DND-41 (cell line): ENCODE measurements at regions not wholly inside any gene's neighbourhood (a gene's known extent, or its start where the extent isn't known, plus 50 kb on each side); places are given as distances from the start of the nearest gene placed in this dataset.
"Not testable (repeated sequence)": the region's sequence is repeated elsewhere in the genome, so short reads cannot be mapped to it uniquely, and the experiment has no call there.

ENCODE experiments used
- ATAC-seq: fragments of 200-7000 bp; cut with Tn5 transposase; 3 replicates; pipeline ENCODE4 v1.9.1; 2021; ENCODE audit warnings: low read depth; ENCODE audit not compliant: insufficient read depth
- DNase-seq: peaks from one replicate; pipeline ENCODE4 v3.0.0-alpha.2; 2020
- H2AFZ ChIP-seq: 2 replicates; pipeline ENCODE4 v1.6.0; 2012; ENCODE audit warnings: low read depth, low read length
- H3K27ac ChIP-seq: 2 replicates; pipeline ENCODE4 v1.5.1; 2012; ENCODE audit warnings: low read length, inconsistent platforms
- H3K27me3 ChIP-seq: fragments of 200-600 bp; sonication (generic); 2 replicates; pipeline ENCODE4 v1.6.0; 2012; ENCODE audit warnings: low read length, mild to moderate bottlenecking, inconsistent platforms; ENCODE audit not compliant: insufficient read depth, poor library complexity
- H3K36me3 ChIP-seq: 2 replicates; pipeline ENCODE4 v1.5.1; 2012; ENCODE audit warnings: low read length, inconsistent platforms; ENCODE audit not compliant: insufficient read depth
- H3K4me1 ChIP-seq: 2 replicates; pipeline ENCODE4 v1.5.1; 2012; ENCODE audit warnings: mild to moderate bottlenecking, low read length; ENCODE audit not compliant: insufficient read depth
- H3K4me2 ChIP-seq: 2 replicates; pipeline ENCODE4 v1.6.0; 2012; ENCODE audit warnings: mild to moderate bottlenecking, moderate library complexity, low read length, inconsistent platforms; ENCODE audit not compliant: insufficient read depth
- H3K4me3 ChIP-seq, 2 experiments: fragments of 200-600 bp in 1 of 2; shearing (Covaris generic) in 1 of 2; 2 replicates each; pipeline ENCODE4 v1.5.1; 2012 to 2016; ENCODE audit warnings: inconsistent platforms in 2 of 2, low read length in 2 of 2, mild to moderate bottlenecking in 2 of 2, low read depth in 1 of 2, moderate library complexity in 1 of 2
- H3K79me2 ChIP-seq: 2 replicates; pipeline ENCODE4 v1.6.0; 2012; ENCODE audit warnings: low read length, inconsistent platforms; ENCODE audit not compliant: insufficient read depth
- H3K9ac ChIP-seq: 2 replicates; pipeline ENCODE4 v1.6.0; 2012; ENCODE audit warnings: low read depth, mild to moderate bottlenecking, inconsistent platforms, low read length, moderate library complexity
- H3K9me3 ChIP-seq: 2 replicates; pipeline ENCODE4 v1.5.1; 2012; ENCODE audit warnings: low read length, moderate library complexity, mild to moderate bottlenecking, inconsistent platforms; ENCODE audit not compliant: insufficient read depth, severe bottlenecking
- H4K20me1 ChIP-seq: 2 replicates; pipeline ENCODE4 v1.6.0; 2012; ENCODE audit warnings: low read length; ENCODE audit not compliant: insufficient read depth
- EZH2 ChIP-seq: IDR thresholded peaks from 3 replicates; pipeline ENCODE4 v1.6.1; 2012; ENCODE audit warnings: borderline replicate concordance, low read depth, mild to moderate bottlenecking, moderate library complexity, low read length, inconsistent platforms; ENCODE audit not compliant: severe bottlenecking
- TF ChIP-seq, protein P1 (sequence below): IDR thresholded peaks from 2 replicates; pipeline ENCODE4 v1.5.1; 2012; ENCODE audit warnings: borderline replicate concordance, low read length, moderate library complexity, mild to moderate bottlenecking; ENCODE audit not compliant: poor library complexity, severe bottlenecking; ENCODE audit errors: extremely low read depth

DNA sequence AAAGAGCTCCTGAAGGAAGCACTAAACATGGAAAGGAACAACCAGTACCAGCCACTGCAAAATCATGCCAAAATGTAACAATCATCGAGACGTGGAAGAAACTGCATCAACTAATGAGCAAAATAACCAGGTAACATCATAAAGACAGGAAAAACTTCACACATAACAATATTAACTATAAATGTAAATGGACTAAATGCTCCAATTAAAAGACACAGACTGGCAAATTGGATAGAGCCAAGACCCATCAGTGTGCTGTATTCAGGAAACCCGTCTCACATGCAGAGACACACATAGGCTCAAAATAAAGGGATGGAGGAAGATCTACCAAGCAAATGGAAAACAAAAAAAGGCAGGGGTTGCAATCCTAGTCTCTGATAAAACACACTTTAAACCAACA is 83.9 kb upstream of the TSLP start:
- not testable (repeated sequence) for H3K36me3 ChIP-seq, H4K20me1 ChIP-seq, H2AFZ ChIP-seq, H3K9me3 ChIP-seq, ATAC-seq, H3K9ac ChIP-seq, H3K27me3 ChIP-seq, DNase-seq, H3K27ac ChIP-seq, H3K79me2 ChIP-seq, H3K4me2 ChIP-seq, H3K4me1 ChIP-seq, H3K4me3 ChIP-seq

DNA sequence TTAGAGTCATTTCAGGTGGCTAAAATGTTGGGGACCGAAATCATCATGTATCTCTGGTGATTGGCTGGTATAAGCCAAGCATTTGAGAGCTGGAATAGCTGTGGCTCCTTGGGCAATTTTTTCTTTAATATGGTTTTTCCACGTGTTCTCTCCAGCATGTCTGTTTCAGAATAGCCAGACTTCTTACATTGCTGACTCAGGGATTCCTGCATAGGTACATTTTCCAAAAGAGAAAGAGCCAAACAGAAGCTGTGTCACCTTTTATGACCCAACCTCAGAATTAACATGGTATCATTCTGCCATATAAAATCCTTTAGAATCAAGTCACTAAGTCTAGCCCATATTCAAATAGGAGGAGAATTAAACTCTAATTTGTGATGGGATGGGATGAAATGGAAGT is 74.8 kb upstream of the TSLP start:
- Histone ChIP-seq H3K27me3 (peaks cover 3% of the 10 kb centered on the region), H3K9ac (no peak overlapping the region), H3K4me3 (no peak overlapping the region), H3K36me3 (no peaks in the 10 kb centered on the region), H3K79me2 (no peaks in the 10 kb centered on the region), H3K27ac (no peak overlapping the region), H3K4me2 (no peak overlapping the region), H2AFZ (no peak overlapping the region), H3K4me1 (no peaks in the 10 kb centered on the region), H4K20me1 (no peaks in the 10 kb centered on the region), H3K9me3 (no peaks in the 10 kb centered on the region)
- no peak for ATAC-seq
- TF ChIP-seq, protein P1, sequence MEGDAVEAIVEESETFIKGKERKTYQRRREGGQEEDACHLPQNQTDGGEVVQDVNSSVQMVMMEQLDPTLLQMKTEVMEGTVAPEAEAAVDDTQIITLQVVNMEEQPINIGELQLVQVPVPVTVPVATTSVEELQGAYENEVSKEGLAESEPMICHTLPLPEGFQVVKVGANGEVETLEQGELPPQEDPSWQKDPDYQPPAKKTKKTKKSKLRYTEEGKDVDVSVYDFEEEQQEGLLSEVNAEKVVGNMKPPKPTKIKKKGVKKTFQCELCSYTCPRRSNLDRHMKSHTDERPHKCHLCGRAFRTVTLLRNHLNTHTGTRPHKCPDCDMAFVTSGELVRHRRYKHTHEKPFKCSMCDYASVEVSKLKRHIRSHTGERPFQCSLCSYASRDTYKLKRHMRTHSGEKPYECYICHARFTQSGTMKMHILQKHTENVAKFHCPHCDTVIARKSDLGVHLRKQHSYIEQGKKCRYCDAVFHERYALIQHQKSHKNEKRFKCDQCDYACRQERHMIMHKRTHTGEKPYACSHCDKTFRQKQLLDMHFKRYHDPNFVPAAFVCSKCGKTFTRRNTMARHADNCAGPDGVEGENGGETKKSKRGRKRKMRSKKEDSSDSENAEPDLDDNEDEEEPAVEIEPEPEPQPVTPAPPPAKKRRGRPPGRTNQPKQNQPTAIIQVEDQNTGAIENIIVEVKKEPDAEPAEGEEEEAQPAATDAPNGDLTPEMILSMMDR, result no peak
- TF ChIP-seq EZH2, result no peak
- no peak for DNase-seq

DNA sequence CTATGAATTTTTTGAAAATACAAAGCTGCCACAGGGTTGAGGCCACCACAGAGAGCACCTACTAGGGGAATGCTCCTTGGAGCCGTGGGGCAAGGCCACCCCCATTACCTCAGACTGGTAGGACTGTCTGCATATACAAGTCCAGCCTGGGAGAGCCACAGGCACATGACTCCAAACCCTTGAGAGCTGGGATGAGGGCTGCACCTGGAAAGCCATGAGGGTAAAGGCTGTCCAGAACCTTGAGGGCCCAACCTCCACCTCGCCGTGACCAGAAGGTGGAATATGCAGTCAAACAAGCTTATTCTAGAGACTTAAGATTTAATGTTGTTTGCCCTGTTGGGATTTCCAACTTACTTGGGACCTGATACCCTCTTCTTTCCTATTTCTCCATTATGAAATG is 69.5 kb upstream of the TSLP start:
- DNase-seq (no peak), ATAC-seq (no peak)
- no peaks in the 10 kb centered on the region for H3K4me1 ChIP-seq
- no peaks in the 10 kb centered on the region for H3K79me2 ChIP-seq
- no peaks in the 10 kb centered on the region for H3K9me3 ChIP-seq
- H2AFZ ChIP-seq, result no peak overlapping the region
- no peak overlapping the region for H3K4me3 ChIP-seq
- no peak overlapping the region for H3K27ac ChIP-seq
- H3K27me3 ChIP-seq, result peaks cover 3% of the 10 kb centered on the region
- H3K9ac ChIP-seq, result no peak overlapping the region
- no peak for TF ChIP-seq EZH2
- no peak overlapping the region for H3K4me2 ChIP-seq
- H3K36me3 ChIP-seq, result no peaks in the 10 kb centered on the region
- no peaks in the 10 kb centered on the region for H4K20me1 ChIP-seq

DNA sequence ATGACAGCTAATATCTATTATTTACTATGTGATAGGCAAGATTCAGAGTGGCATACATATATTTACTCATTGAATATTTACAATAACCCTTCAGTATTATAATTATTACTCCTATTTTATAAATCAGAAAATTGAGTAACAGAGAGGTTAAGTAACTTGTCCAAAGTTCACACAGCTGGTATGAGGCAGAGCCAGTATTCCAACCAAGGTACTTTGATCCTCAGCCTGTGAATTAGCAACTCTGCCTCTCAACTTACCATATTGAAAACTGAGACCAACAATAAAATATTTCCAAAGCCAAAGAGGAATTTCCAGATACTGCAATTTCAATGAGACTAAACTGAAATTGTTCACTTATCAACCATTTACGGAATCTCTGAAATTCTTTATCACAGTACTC is 67.9 kb upstream of the TSLP start:
- Histone ChIP-seq H3K4me2 (no peak overlapping the region), H3K36me3 (no peaks in the 10 kb centered on the region), H4K20me1 (no peaks in the 10 kb centered on the region), H3K27me3 (peaks cover 3% of the 10 kb centered on the region), H3K27ac (no peak overlapping the region), H3K4me1 (no peaks in the 10 kb centered on the region), H2AFZ (no peak overlapping the region), H3K9ac (no peak overlapping the region), H3K4me3 (no peak overlapping the region), H3K9me3 (no peaks in the 10 kb centered on the region), H3K79me2 (no peaks in the 10 kb centered on the region)
- DNase-seq (no peak), ATAC-seq (no peak)
- no peak for TF ChIP-seq EZH2
- TF ChIP-seq, protein P1, result no peak
